ENCODE measurements at regions not wholly inside any gene's neighbourhood (a gene's known extent, or its start where the extent isn't known, plus 50 kb on each side); places are given as distances from the start of the nearest gene placed in this dataset.

DNA sequence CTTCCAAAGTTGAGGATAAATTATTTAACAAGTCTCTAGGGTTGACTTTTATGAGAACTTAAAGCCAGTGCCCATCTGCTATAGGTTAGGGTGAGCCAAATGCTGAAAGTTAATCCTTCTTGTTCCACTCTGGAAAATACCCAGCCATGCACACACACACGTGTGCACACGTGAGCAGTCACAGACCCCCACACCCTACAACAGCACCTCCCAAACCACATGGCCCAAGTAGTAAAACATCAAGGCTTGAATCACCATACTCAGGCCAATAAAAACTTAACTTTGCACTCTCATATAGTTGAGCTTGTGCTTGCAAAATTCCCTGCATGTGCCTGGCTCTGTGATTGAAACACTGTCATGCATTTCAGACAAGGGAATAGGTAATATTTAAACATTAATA, 467.6 kb downstream of the ARHGEF28 start:
- TF ChIP-seq, protein P1, sequence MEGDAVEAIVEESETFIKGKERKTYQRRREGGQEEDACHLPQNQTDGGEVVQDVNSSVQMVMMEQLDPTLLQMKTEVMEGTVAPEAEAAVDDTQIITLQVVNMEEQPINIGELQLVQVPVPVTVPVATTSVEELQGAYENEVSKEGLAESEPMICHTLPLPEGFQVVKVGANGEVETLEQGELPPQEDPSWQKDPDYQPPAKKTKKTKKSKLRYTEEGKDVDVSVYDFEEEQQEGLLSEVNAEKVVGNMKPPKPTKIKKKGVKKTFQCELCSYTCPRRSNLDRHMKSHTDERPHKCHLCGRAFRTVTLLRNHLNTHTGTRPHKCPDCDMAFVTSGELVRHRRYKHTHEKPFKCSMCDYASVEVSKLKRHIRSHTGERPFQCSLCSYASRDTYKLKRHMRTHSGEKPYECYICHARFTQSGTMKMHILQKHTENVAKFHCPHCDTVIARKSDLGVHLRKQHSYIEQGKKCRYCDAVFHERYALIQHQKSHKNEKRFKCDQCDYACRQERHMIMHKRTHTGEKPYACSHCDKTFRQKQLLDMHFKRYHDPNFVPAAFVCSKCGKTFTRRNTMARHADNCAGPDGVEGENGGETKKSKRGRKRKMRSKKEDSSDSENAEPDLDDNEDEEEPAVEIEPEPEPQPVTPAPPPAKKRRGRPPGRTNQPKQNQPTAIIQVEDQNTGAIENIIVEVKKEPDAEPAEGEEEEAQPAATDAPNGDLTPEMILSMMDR (conservative IDR thresholded peaks at IDR 0.05; ENCODE audit: low read depth, low read length), result no peak
- no peak for TF ChIP-seq EZH2 (IDR thresholded peaks at IDR 0.05; ENCODE audit: low read length, unreplicated experiment)
- no peak for TF ChIP-seq EZH2phosphoT487 (IDR thresholded peaks at IDR 0.05; ENCODE audit: borderline replicate concordance, low read length)
